ENCODE measurements at regions not wholly inside any gene's neighbourhood (a gene's known extent, or its start where the extent isn't known, plus 50 kb on each side); places are given as distances from the start of the nearest gene placed in this dataset.

DNA sequence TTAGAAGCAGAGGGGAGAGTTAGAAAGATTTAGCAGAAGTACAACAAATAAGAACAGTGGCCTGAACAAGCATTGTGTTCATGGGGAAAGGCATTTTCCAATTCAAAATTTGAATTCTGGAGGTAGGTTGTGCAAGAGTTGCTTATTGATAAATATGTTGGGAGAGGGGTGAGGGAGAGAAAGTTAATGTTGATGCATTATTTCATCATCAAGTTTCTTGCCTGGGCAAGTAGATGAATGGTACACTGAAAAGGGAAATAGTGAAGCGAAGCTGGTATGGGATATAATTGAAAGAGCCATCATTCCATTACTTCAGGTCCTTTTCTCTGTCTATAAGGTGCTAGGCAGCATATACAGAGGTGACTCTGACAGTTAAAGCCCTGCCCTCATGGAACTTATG is 288.9 kb upstream of the GBE1 start:
- Histone ChIP-seq H3F3A (ENCODE audit: insufficient read depth, low read length) (no peaks in the 10 kb centered on the region), H4K20me1 (ENCODE audit: insufficient read depth, low read length) (no peaks in the 10 kb centered on the region), H3K27me3 (replicated peaks; ENCODE audit: insufficient read depth, low read length) (no peaks in the 10 kb centered on the region), H3K9me3 (replicated peaks; ENCODE audit: insufficient read depth, low read length) (no peaks in the 10 kb centered on the region), H3K9me2 (replicated peaks; ENCODE audit: insufficient read depth, low read length) (no peaks in the 10 kb centered on the region), H2AFZ (ENCODE audit: low read length) (no peak overlapping the region), H3K4me1 (ENCODE audit: low read length) (no peaks in the 10 kb centered on the region), H3K9ac (ENCODE audit: low read length) (no peak overlapping the region), H3K4me2 (ENCODE audit: low read depth, low read length) (no peak overlapping the region), H3K36me3 (replicated peaks; ENCODE audit: insufficient read depth, low read length) (no peaks in the 10 kb centered on the region), H3K4me3 (ENCODE audit: low read length) (no peak overlapping the region), H3K27ac (ENCODE audit: low read length) (no peak overlapping the region), H3K79me2 (ENCODE audit: low read length) (no peaks in the 10 kb centered on the region)
- DNase-seq = no peak
- TF ChIP-seq EZH2phosphoT487 (IDR thresholded peaks at IDR 0.05; ENCODE audit: low read length) = no peak
- no peak for TF ChIP-seq EZH2 (optimal IDR thresholded peaks at IDR 0.05; ENCODE audit: low read depth, low read length)
- TF ChIP-seq, protein P1, sequence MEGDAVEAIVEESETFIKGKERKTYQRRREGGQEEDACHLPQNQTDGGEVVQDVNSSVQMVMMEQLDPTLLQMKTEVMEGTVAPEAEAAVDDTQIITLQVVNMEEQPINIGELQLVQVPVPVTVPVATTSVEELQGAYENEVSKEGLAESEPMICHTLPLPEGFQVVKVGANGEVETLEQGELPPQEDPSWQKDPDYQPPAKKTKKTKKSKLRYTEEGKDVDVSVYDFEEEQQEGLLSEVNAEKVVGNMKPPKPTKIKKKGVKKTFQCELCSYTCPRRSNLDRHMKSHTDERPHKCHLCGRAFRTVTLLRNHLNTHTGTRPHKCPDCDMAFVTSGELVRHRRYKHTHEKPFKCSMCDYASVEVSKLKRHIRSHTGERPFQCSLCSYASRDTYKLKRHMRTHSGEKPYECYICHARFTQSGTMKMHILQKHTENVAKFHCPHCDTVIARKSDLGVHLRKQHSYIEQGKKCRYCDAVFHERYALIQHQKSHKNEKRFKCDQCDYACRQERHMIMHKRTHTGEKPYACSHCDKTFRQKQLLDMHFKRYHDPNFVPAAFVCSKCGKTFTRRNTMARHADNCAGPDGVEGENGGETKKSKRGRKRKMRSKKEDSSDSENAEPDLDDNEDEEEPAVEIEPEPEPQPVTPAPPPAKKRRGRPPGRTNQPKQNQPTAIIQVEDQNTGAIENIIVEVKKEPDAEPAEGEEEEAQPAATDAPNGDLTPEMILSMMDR (IDR thresholded peaks at IDR 0.05; ENCODE audit: low read length) = no peak

DNA sequence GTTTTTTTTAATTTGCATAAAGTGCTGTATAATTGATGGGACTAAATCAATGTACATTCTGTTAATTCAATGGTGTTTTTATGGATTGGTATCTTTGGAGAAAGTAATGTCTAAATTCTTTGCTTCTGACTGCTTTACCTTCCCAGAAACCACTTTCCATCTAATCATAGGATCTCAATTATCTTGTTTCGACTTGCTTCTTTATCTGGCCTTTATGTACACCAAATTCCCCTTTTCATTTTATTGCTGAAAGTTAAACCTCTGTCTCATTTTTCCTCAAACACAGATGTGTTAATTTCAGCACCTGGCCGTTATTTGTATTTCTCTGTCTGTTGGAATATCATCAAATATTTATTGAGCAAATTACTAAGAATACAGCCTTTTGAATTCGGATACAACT is 287.3 kb upstream of the GBE1 start:
- Histone ChIP-seq H3K27me3 (replicated peaks; ENCODE audit: insufficient read depth, low read length) (no peaks in the 10 kb centered on the region), H3K9me3 (replicated peaks; ENCODE audit: insufficient read depth, low read length) (no peaks in the 10 kb centered on the region), H3F3A (ENCODE audit: insufficient read depth, low read length) (no peaks in the 10 kb centered on the region), H2AFZ (ENCODE audit: low read length) (no peak overlapping the region), H3K27ac (ENCODE audit: low read length) (no peak overlapping the region), H3K4me2 (ENCODE audit: low read depth, low read length) (no peak overlapping the region), H3K36me3 (replicated peaks; ENCODE audit: insufficient read depth, low read length) (no peaks in the 10 kb centered on the region), H3K4me1 (ENCODE audit: low read length) (no peaks in the 10 kb centered on the region), H4K20me1 (ENCODE audit: insufficient read depth, low read length) (no peaks in the 10 kb centered on the region), H3K4me3 (ENCODE audit: low read length) (no peak overlapping the region), H3K9me2 (replicated peaks; ENCODE audit: insufficient read depth, low read length) (no peaks in the 10 kb centered on the region), H3K79me2 (ENCODE audit: low read length) (no peaks in the 10 kb centered on the region), H3K9ac (ENCODE audit: low read length) (no peak overlapping the region)
- no peak for TF ChIP-seq EZH2 (optimal IDR thresholded peaks at IDR 0.05; ENCODE audit: low read depth, low read length)
- TF ChIP-seq EZH2phosphoT487 (IDR thresholded peaks at IDR 0.05; ENCODE audit: low read length) = no peak
- DNase-seq = no peak

DNA sequence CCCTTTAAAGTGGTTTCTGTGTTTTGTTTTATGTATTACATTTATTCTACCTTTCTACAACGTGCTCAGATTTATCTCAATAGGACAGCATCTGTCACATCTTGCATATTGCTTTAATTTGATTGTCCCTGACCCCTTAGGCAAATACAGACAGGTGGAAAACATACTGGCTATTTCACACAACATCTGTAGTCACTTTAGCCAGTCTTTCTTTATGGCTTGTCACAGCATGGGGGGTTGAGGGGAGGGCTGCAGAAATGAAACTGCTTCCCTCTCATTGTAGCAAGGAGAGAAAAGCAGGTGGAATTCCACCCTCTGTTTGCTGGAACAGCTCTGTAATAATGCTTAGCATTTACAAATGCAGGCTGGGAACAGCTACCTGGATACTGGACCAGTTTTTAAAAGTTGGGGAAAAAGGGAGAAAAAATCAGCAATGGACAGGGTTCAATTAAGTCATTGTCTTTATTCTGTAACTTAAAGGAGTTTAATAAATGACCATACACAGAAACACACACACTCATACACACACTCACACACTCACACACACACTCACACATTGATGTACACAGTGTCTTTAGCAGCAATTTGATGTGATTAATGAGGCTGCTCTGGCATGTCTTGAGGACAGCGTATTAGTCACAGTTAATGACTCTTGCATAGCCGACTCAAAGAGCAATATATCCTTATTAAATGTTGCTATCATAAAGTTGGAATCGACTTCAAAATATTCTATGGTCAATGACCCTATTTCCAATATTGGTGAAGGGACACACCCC is 283.7 kb upstream of the GBE1 start:
- Histone ChIP-seq H3K4me2 (ENCODE audit: low read depth, low read length) (no peak overlapping the region), H3F3A (ENCODE audit: insufficient read depth, low read length) (no peaks in the 10 kb centered on the region), H3K9ac (ENCODE audit: low read length) (no peak overlapping the region), H3K4me3 (ENCODE audit: low read length) (no peak overlapping the region), H3K27me3 (replicated peaks; ENCODE audit: insufficient read depth, low read length) (no peaks in the 10 kb centered on the region), H3K9me3 (replicated peaks; ENCODE audit: insufficient read depth, low read length) (no peaks in the 10 kb centered on the region), H3K36me3 (replicated peaks; ENCODE audit: insufficient read depth, low read length) (no peaks in the 10 kb centered on the region), H3K9me2 (replicated peaks; ENCODE audit: insufficient read depth, low read length) (no peaks in the 10 kb centered on the region), H3K27ac (ENCODE audit: low read length) (no peak overlapping the region), H4K20me1 (ENCODE audit: insufficient read depth, low read length) (no peaks in the 10 kb centered on the region), H3K4me1 (ENCODE audit: low read length) (no peaks in the 10 kb centered on the region), H2AFZ (ENCODE audit: low read length) (no peak overlapping the region), H3K79me2 (ENCODE audit: low read length) (no peaks in the 10 kb centered on the region)
- TF ChIP-seq EZH2phosphoT487 (IDR thresholded peaks at IDR 0.05; ENCODE audit: low read length) (no peak), EZH2 (optimal IDR thresholded peaks at IDR 0.05; ENCODE audit: low read depth, low read length) (no peak)
- TF ChIP-seq, protein P1 (IDR thresholded peaks at IDR 0.05; ENCODE audit: low read length) = no peak
- DNase-seq = no peak

DNA sequence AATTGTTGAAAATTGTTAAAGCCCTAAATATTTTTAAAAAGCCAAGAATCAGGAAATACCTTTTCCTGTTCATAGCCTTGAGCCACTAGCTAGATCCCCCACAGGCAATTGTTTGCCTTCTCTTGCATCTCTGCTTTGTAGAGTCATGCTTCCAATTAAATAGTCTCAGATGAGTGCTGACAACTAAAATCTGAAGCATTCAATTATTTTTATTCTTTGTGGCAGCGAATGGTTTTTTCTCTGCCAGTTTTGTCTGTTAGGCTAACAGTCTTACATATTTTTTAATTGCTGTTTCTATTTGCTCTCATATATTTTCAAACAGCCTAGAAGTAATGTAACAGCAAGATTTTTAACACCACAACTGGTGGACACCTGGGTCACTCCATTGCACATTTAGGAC is 277.1 kb upstream of the GBE1 start:
- no peak for TF ChIP-seq EZH2phosphoT487 (IDR thresholded peaks at IDR 0.05; ENCODE audit: low read length)
- TF ChIP-seq, protein P1 (IDR thresholded peaks at IDR 0.05; ENCODE audit: low read length) = no peak
- TF ChIP-seq EZH2 (optimal IDR thresholded peaks at IDR 0.05; ENCODE audit: low read depth, low read length) = no peak
- DNase-seq = no peak
- H3K36me3 ChIP-seq (replicated peaks; ENCODE audit: insufficient read depth, low read length) = no peaks in the 10 kb centered on the region

More for the DNA sequence above, 277.1 kb upstream of the GBE1 start:
- no peaks in the 10 kb centered on the region for H3K9me2 ChIP-seq (replicated peaks; ENCODE audit: insufficient read depth, low read length)
- H3K4me1 ChIP-seq (ENCODE audit: low read length) = no peaks in the 10 kb centered on the region
- H3K27ac ChIP-seq (ENCODE audit: low read length) = no peak overlapping the region
- H3K4me2 ChIP-seq (ENCODE audit: low read depth, low read length) = no peak overlapping the region
- no peak overlapping the region for H2AFZ ChIP-seq (ENCODE audit: low read length)
- H3K9ac ChIP-seq (ENCODE audit: low read length) = no peak overlapping the region
- no peaks in the 10 kb centered on the region for H3K27me3 ChIP-seq (replicated peaks; ENCODE audit: insufficient read depth, low read length)
- H3K9me3 ChIP-seq (replicated peaks; ENCODE audit: insufficient read depth, low read length) = no peaks in the 10 kb centered on the region
- H3F3A ChIP-seq (ENCODE audit: insufficient read depth, low read length) = no peaks in the 10 kb centered on the region
- no peak overlapping the region for H3K4me3 ChIP-seq (ENCODE audit: low read length)
- H3K79me2 ChIP-seq (ENCODE audit: low read length) = no peaks in the 10 kb centered on the region
- H4K20me1 ChIP-seq (ENCODE audit: insufficient read depth, low read length) = no peaks in the 10 kb centered on the region

Data from MM.1S (cell line).